ENCODE measurements at regions not wholly inside any gene's neighbourhood (a gene's known extent, or its start where the extent isn't known, plus 50 kb on each side); places are given as distances from the start of the nearest gene placed in this dataset.

DNA sequence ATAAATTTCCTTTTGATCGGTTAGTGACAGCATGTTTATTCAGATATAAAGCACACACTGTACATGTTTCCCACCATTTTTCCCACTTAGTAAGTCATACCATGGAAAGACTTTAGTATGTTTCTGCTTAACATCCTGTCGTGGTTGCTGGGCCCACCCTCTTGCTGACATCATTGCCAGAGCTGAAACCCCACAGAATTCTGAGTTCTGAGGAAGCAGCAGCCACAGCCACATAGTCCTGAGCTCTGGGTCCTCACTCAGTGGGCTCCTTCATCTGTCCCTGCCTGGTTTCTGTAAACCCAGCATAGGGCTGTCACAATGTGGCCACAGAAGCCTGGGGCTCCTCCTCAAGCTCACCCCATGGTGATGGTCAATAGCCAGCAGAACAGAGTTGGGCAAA is 441.5 kb downstream of the ENC1 start:
- Mint-ChIP-seq H3K27ac (no peak overlapping the region), H3K4me1 (no peaks in the 10 kb centered on the region), H3K36me3 (no peaks in the 10 kb centered on the region), H3K4me3 (no peak overlapping the region), H3K27me3 (peaks cover 2% of the 10 kb centered on the region), H3K9me3 (no peaks in the 10 kb centered on the region)

DNA sequence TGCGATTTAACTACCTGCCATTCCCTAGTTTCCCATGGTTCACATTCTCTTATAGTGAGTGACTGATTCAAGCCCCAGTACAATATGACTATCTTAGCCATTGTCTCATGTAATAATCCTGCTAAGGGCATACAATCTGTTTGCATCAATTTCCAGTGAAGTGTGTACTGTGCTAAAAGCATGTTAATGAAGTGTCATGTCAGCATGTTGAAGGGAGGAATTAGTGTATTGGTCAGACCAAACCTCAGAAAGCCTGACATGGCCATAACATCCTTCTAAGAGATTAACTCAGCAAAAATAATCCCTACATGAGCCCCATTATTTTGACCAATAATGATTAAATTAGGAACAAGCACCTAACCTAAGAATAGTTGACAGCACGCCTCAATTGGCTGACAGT is 442.4 kb downstream of the ENC1 start:
- no peaks in the 10 kb centered on the region for H3K9me3 Mint-ChIP-seq
- no peak overlapping the region for H3K27ac Mint-ChIP-seq
- no peak overlapping the region for H3K4me3 Mint-ChIP-seq
- H3K4me1 Mint-ChIP-seq: no peaks in the 10 kb centered on the region
- H3K27me3 Mint-ChIP-seq: peaks cover 2% of the 10 kb centered on the region
- no peaks in the 10 kb centered on the region for H3K36me3 Mint-ChIP-seq

DNA sequence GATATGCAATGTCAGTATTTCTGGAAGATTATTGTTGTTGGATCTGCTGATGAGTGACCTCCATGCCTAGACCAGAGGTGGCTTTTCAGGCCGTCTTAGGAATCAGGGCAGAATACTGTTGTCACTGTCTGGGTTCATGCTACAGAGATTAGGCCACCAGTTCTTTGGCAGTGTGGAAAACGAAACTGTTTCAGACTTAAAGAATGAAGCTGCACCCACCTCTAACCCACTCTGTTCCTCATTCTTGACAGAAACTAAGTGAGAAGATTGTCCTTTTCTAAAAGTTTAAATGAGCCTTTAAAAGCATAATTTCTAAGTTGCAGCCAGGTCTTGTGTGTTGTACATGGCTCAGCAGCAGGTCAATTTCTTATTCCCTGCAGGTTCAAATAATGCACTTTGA is 444.3 kb downstream of the ENC1 start:
- Mint-ChIP-seq H3K27ac (no peak overlapping the region), H3K9me3 (no peaks in the 10 kb centered on the region), H3K27me3 (peaks cover 8% of the 10 kb centered on the region), H3K4me1 (no peaks in the 10 kb centered on the region), H3K36me3 (no peaks in the 10 kb centered on the region), H3K4me3 (no peak overlapping the region)

DNA sequence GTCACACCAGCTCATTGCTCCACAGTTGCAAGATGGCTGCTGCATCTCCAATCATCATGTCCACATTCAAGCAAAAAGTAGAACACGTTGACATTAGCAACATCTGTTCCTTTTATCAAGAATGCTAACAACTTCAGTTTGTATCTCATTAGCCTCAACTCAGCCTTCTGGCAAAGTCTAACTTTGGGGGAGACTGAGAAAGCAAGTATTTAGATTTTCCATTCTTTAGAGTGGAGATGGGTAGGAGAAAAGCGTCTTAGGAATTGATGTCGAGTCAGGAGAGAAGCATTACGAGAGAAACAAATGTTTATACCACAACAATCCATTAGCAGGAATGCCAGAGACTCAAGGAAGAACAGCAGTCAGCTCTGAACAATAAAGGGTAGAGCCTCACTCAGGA is 446.3 kb downstream of the ENC1 start:
- H3K27me3 Mint-ChIP-seq: peaks cover 9% of the 10 kb centered on the region
- no peak overlapping the region for H3K4me3 Mint-ChIP-seq
- H3K9me3 Mint-ChIP-seq: no peaks in the 10 kb centered on the region
- H3K36me3 Mint-ChIP-seq: no peaks in the 10 kb centered on the region
- H3K4me1 Mint-ChIP-seq: no peaks in the 10 kb centered on the region
- no peak overlapping the region for H3K27ac Mint-ChIP-seq

DNA sequence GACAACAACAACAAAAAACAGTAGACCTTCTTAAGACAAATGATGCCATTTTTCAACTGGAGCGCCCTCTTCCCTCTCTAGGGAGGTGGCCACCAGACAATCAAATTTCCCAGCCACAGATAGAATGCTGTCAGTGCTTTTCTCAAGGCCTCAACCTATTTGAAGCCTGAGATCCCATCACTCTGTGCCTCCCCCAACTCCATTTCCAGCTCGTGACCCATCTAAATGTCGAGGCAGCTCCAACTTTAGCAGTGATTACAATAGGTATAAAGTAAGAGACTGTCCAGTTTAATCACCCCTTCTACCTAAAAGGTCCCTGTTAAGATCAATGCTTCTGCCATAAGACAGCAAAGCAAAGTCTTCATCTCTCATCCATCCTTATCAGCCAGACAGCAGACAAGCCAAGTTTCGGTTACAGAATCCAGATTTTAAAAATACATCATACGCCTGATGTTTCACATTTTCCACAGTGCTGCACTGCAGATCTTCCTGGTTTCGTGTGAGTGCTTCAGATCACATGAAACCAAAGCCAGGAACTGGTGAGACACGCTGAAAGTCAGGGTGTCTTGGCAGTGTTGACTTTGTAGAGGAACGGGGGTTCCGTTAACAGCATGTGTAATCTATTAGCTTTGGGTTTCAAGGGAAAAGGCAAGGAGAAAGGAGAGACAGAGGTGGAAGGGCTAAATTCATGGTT is 447.8 kb downstream of the ENC1 start:
- H3K9me3 Mint-ChIP-seq: no peaks in the 10 kb centered on the region
- H3K27ac Mint-ChIP-seq: no peak overlapping the region
- no peak overlapping the region for H3K4me3 Mint-ChIP-seq
- no peaks in the 10 kb centered on the region for H3K36me3 Mint-ChIP-seq
- no peaks in the 10 kb centered on the region for H3K4me1 Mint-ChIP-seq
- H3K27me3 Mint-ChIP-seq: peaks cover 9% of the 10 kb centered on the region

DNA sequence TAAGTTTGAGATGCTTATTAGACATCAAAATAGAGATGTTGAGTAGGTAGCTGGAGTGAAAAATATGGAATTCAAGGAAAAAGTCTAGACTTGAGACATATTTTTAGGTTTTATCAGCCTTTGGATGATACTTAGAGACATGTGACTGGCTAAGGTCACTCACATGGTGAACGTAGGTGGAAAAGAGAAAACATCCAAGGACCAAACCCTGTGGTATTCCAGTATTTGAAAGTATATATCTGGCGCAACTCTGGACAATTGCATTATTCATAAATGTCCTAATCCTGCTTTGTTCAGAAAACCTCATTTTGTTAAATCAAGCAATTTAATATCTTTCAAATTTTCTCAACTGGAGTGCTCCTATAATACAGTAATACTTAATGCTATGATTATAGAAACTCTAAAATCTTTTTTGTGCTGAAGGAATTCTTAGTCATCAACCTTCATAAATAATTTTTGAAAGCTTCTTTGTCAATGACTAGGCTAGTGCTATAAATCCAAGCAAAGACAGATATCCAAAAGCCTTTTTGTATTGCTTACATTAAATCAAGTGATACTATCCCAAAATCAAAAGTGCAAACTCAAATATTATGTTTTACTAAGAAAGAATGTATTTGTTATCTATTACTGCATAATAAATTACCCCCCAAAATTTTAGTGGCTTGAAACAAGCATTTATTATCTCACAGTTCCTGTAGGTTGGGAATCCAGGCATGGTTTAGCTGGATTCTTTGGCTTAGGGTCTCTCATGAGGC is 452.0 kb downstream of the ENC1 start:
- Mint-ChIP-seq H3K4me3 (no peak overlapping the region), H3K27me3 (peaks cover 7% of the 10 kb centered on the region), H3K4me1 (no peaks in the 10 kb centered on the region), H3K9me3 (no peaks in the 10 kb centered on the region), H3K36me3 (no peaks in the 10 kb centered on the region), H3K27ac (no peak overlapping the region)

DNA sequence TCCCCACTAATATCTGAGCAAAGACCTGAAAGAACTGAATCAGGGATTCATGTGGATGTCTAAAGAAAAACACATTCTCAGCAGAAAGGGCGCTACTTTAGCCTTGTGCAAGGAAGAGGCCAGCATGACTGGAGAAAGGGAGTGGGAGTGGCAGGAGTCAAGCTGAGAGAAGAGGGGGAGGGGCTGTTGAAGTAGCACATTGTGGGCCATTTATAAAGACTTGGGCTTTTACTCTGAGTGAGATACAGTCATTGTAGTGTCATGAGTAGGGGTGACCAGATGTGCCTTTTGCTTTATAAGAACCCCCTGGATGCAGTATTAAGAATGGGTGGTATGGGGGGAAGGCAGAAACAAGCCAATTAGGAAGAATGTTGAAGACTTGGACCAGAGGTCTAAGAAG is 452.8 kb downstream of the ENC1 start:
- Mint-ChIP-seq H3K4me3 (no peak overlapping the region), H3K36me3 (no peaks in the 10 kb centered on the region), H3K27me3 (peaks cover 3% of the 10 kb centered on the region), H3K27ac (no peak overlapping the region), H3K4me1 (no peaks in the 10 kb centered on the region), H3K9me3 (no peaks in the 10 kb centered on the region)

DNA sequence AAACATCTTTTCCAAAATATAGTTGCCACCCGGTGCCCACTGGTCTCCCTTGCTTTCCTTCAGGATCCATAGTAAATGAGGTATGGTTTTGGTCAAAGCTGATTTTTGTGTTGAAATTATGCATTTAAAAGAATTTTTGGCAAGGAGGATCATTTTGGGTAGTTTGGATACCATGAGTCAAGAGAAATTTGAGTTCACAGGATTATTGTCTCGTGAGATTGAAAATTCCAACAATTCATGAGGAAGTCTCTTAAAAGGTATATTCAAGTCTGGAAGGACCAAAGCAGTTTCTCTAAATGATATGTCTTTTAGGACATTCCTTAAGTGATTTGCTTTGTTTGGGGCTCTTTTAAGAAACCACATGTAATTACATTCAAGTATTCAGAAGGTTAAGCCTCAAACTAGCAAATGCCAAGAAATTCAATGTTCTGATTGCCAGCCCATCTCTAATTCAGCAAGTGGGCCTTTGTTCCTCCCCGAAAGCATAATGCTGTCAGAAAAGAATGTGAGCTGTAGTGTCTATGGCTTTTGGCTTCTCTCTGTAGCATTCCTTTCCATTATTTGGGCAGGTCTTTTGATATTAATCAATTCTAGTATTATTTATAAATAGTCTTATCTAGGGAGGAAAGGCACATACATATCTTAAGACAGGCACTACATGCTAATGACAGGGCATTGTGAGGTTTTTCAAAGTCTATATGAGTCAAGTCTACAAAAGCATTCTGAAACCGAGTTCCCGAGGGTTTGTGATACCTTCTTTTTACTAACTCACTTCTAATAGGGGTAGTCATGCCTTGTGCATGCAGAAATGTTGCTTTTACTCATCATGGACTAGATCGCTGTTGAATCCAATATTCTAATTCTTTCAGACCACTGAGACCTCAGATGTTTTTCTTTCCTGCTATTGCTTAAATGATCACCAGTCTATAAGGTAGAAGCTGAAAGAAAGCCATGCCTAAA is 453.9 kb downstream of the ENC1 start:
- Mint-ChIP-seq H3K9me3 (no peaks in the 10 kb centered on the region), H3K4me3 (no peak overlapping the region), H3K4me1 (no peaks in the 10 kb centered on the region), H3K36me3 (no peaks in the 10 kb centered on the region), H3K27me3 (peaks cover 2% of the 10 kb centered on the region), H3K27ac (no peak overlapping the region)

DNA sequence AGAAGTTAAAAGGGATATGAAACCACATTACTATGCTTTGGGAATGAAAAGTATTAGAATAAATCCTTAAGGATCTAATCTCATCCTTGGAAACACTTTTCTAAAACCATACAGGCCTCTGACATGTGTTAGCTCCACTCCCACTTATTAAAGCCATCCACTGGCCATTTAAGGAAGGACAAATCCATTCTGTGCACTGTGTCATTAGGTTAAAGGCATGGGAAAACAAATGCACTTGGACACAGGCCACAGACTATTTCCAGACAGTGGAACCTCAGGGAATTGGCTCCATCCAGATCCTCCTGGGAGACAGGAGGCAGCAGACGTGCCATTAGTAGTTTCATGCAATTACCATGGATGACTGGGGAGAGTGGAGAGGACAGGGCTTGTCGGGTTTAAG is 454.9 kb downstream of the ENC1 start:
- H3K36me3 Mint-ChIP-seq: no peaks in the 10 kb centered on the region
- peaks cover 3% of the 10 kb centered on the region for H3K27me3 Mint-ChIP-seq
- no peaks in the 10 kb centered on the region for H3K9me3 Mint-ChIP-seq
- H3K4me1 Mint-ChIP-seq: no peaks in the 10 kb centered on the region
- no peak overlapping the region for H3K27ac Mint-ChIP-seq
- no peak overlapping the region for H3K4me3 Mint-ChIP-seq

DNA sequence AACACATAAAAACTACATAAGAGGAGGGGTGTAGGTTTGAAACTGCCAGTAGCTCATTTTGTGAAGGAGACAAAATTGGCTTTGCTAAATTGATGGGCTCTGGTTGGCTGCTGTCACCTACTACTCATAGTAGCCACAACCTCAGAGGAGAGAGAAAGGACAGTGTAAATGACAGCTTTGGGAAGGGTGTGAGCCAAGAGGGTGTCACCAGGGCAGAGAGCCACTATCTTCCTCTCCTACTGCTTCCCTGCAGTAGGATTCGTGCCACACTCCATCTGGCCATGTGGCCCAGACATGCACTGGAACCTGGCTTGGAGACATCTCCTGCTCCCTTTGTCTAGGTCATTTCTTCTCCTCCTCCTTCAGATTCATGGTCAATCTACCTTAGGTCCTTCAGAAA is 455.9 kb downstream of the ENC1 start:
- Mint-ChIP-seq H3K4me3 (no peak overlapping the region), H3K36me3 (no peaks in the 10 kb centered on the region), H3K27me3 (peaks cover 2% of the 10 kb centered on the region), H3K4me1 (no peaks in the 10 kb centered on the region), H3K9me3 (no peaks in the 10 kb centered on the region), H3K27ac (no peak overlapping the region)

DNA sequence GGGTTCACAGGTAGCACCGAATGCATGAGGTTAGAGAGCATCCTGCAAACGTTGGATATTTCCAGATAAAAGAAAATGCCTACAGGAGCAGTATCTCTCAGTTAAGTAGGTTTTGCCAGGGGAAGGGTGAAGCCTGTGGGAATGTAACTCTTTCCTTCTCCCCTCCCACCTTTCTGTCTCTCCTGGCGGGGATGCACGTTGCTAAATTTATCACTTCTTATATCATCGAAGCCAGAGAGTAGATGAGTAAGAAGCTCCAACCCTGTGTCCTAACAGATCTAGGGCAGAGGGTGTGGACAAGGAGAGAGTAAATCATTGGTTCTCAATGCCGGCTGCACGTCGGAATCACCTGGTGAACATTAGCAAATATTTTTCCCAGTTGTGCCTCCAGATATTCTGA is 457.5 kb downstream of the ENC1 start:
- Mint-ChIP-seq H3K27me3 (peaks cover 2% of the 10 kb centered on the region), H3K4me3 (no peak overlapping the region), H3K9me3 (no peaks in the 10 kb centered on the region), H3K4me1 (no peaks in the 10 kb centered on the region), H3K27ac (no peak overlapping the region), H3K36me3 (no peaks in the 10 kb centered on the region)

DNA sequence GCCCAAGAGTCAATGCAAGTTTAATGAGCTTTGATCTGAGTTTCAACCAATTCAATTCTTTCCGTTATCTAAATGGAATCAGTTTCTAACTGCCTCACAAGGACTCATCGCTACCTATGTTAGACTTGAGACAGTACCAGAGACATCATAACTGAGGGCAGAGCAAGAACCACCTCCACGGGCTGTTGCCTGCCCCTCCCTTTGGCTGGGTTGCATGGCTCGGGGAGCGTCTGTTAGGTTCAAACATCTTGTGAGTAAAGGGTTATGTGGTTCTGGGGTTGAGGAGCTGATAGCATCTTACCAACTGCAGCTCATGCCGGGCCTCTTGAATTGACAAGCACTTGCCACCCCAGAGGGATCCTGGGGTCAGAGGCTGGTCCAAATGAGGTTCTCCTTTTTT is 457.9 kb downstream of the ENC1 start:
- no peaks in the 10 kb centered on the region for H3K4me1 Mint-ChIP-seq
- peaks cover 4% of the 10 kb centered on the region for H3K27me3 Mint-ChIP-seq
- no peaks in the 10 kb centered on the region for H3K36me3 Mint-ChIP-seq
- H3K9me3 Mint-ChIP-seq: no peaks in the 10 kb centered on the region
- no peak overlapping the region for H3K4me3 Mint-ChIP-seq
- H3K27ac Mint-ChIP-seq: no peak overlapping the region

DNA sequence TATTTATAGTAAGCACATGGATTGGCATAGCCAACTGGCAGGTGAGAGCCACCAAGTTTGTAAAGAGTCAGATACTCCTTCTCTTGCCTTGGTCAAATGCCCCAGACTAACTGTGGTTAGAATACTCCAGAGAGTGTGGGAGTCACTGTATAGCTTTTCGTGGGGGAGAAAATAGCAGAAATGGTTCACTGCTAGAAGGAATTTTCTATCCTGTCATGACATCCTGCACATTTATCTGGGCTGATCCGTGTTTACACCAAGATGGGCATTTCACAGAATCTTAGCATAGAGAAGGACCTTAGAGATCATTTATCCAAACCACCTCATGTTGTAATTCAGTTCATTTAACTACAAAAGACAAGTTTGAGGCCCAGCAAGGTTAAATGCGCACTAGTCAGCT is 460.8 kb downstream of the ENC1 start:
- Mint-ChIP-seq H3K4me1 (no peaks in the 10 kb centered on the region), H3K27me3 (peaks cover 5% of the 10 kb centered on the region), H3K4me3 (no peak overlapping the region), H3K36me3 (no peaks in the 10 kb centered on the region), H3K27ac (no peak overlapping the region), H3K9me3 (no peaks in the 10 kb centered on the region)

DNA sequence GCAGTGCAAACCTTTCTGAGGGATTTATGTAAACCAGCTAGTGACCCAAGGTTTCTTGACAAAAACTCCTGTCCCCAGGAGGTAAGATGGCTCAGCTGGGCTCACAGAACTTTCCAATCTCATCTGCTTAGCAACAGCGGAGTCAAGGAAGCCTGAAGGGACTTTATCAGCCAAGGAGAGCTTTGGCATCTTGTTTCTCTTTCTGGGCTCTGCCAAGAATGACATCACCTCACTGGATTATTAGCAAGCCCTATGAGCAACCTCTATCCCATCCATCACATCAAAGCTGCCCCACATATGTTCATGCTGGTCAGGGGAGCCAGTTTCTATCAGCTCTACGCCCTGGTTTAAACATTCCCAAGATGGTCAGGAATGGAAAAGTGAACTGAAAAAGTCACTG is 461.3 kb downstream of the ENC1 start:
- no peak overlapping the region for H3K27ac Mint-ChIP-seq
- peaks cover 5% of the 10 kb centered on the region for H3K27me3 Mint-ChIP-seq
- H3K36me3 Mint-ChIP-seq: no peaks in the 10 kb centered on the region
- H3K4me3 Mint-ChIP-seq: no peak overlapping the region
- H3K9me3 Mint-ChIP-seq: no peaks in the 10 kb centered on the region
- H3K4me1 Mint-ChIP-seq: no peaks in the 10 kb centered on the region

DNA sequence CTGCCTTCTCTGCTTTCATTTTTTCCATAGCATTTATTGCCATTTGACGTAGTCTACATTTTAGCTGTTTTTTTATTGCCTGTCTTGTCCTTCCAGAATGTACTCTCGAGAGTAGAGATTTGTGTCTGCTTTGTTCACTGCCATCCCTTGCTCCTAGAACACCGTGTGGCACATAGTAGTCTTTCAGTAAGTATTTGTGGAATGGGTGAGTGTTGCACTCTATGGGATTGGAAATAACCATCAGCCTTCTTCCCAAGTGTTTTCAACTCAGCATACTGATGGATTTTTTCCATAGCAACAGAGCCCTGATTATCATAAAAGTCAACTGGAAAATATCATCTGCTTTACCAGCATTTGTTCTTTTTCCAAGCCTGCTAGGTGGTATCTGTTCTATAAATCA is 462.6 kb downstream of the ENC1 start:
- Mint-ChIP-seq H3K27me3 (peaks cover 5% of the 10 kb centered on the region), H3K4me3 (no peak overlapping the region), H3K9me3 (no peaks in the 10 kb centered on the region), H3K36me3 (no peaks in the 10 kb centered on the region), H3K4me1 (no peaks in the 10 kb centered on the region), H3K27ac (no peak overlapping the region)

DNA sequence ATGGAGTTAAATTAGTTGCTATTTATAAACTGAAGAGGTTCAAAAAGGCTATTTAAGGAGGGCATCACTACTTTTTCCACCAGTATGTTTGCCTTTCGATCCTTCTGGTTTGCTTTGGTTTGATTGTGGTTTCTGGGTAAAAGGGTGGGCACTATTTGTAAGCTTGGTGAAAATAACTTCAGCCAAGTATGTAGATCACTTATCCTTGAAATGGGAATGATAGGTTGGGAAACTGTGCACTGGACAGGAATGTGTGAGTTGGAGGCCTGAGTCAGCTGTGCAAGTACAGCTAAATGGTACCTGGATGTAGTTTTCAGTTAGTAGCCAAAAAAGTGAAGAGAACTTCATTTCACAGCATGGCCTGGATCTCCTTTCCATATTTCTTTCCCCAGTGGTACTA is 466.2 kb downstream of the ENC1 start:
- H3K9me3 Mint-ChIP-seq: no peaks in the 10 kb centered on the region
- no peak overlapping the region for H3K4me3 Mint-ChIP-seq
- H3K27me3 Mint-ChIP-seq: peaks cover 3% of the 10 kb centered on the region
- no peaks in the 10 kb centered on the region for H3K36me3 Mint-ChIP-seq
- H3K4me1 Mint-ChIP-seq: no peaks in the 10 kb centered on the region
- H3K27ac Mint-ChIP-seq: no peak overlapping the region
